ENCODE measurements at regions not wholly inside any gene's neighbourhood (a gene's known extent, or its start where the extent isn't known, plus 50 kb on each side); places are given as distances from the start of the nearest gene placed in this dataset.

DNA sequence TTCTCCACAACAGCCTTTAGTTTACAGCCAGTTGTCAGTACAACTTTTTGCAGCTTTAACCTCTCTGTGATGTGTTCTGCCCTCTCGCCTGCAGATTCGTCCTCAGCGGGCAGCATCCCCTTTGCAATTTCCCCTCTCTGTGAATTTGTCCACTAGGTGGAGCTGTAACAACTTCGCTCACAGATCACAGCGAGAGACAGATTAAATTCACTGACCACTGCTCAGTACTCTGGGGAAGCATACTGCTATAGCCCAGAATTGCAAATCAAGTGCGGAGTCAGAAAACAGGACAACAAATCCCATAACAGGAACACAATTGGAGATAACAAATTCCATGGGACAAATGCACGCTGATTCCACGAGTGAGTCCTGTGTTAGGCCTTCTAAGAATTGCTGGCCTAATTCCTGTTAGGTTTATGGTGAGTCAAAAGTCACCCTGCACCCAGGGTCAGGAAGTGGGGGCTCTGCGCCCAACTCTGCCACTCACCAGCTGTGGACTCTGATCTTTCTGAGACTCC is 2124.9 kb downstream of the MAT2B start:
- TF ChIP-seq CTCF (IDR thresholded peaks at IDR 0.05) (peak; percentile 89), ZFX (IDR thresholded peaks at IDR 0.05; ENCODE audit: borderline replicate concordance) (no peak)
